HG03520 (cell line): ENCODE measurements at regions not wholly inside any gene's neighbourhood (a gene's known extent, or its start where the extent isn't known, plus 50 kb on each side); places are given as distances from the start of the nearest gene placed in this dataset.
"Not testable (repeated sequence)": the region's sequence is repeated elsewhere in the genome, so short reads cannot be mapped to it uniquely, and the experiment has no call there.

Experiments used
- ATAC-seq: cut with Tn5 transposase; IDR thresholded peaks from one replicate; pipeline ENCODE4 v1.9.1; 2021; ENCODE audit warnings: mild to moderate bottlenecking, moderate library complexity; ENCODE audit not compliant: unreplicated experiment

GRCh38 chr10:90111671-90112070 is 410.3 kb downstream of the KIF20B start:
- ATAC-seq: no peak

- ATAC-seq: no peak
These were observed 411.3 kb downstream of the KIF20B start for GRCh38 chr10:90112681-90113080.

GRCh38 chr10:90118567-90118966 is 417.2 kb downstream of the KIF20B start:
- ATAC-seq: not testable (repeated sequence)

- ATAC-seq: not testable (repeated sequence)
These were observed 418.4 kb downstream of the KIF20B start for GRCh38 chr10:90119631-90120280.

- ATAC-seq: no peak
These were observed 424.3 kb downstream of the KIF20B start for GRCh38 chr10:90125456-90126255.

GRCh38 chr10:90126256-90126595 is 424.8 kb downstream of the KIF20B start:
- ATAC-seq: no peak

- peak; percentile 67 for ATAC-seq
These were observed 429.1 kb downstream of the KIF20B start for GRCh38 chr10:90130321-90131086.

GRCh38 chr10:90133606-90134005 is 432.2 kb downstream of the KIF20B start:
- ATAC-seq: no peak

- no peak for ATAC-seq
These were observed 435.4 kb downstream of the KIF20B start for GRCh38 chr10:90136731-90137316.

GRCh38 chr10:90138844-90139243 is 437.5 kb downstream of the KIF20B start:
- ATAC-seq: no peak

- no peak for ATAC-seq
These were observed 440.4 kb downstream of the KIF20B start for GRCh38 chr10:90141791-90142190.

- ATAC-seq: no peak
These were observed 442.5 kb downstream of the KIF20B start for GRCh38 chr10:90143937-90144336.

- no peak for ATAC-seq
These were observed 446.9 kb downstream of the KIF20B start for GRCh38 chr10:90148116-90148855.

GRCh38 chr10:90149563-90149962 is 448.2 kb downstream of the KIF20B start:
- ATAC-seq: no peak

- no peak for ATAC-seq
These were observed 461.0 kb downstream of the KIF20B start for GRCh38 chr10:90162271-90162853.

GRCh38 chr10:90167174-90168064 is 466.0 kb downstream of the KIF20B start:
- ATAC-seq: no peak

- no peak for ATAC-seq
These were observed 466.9 kb downstream of the KIF20B start for GRCh38 chr10:90168244-90168643.

- no peak for ATAC-seq
These were observed 469.8 kb downstream of the KIF20B start for GRCh38 chr10:90171014-90171722.

GRCh38 chr10:90174531-90174930 is 473.1 kb downstream of the KIF20B start:
- no peak for ATAC-seq
